Activated B cell treated with CpG ODN at 0.5 μM for 24 hours (primary cell): ENCODE measurements at regions not wholly inside any gene's neighbourhood (a gene's known extent, or its start where the extent isn't known, plus 50 kb on each side); places are given as distances from the start of the nearest gene placed in this dataset.

Experiments
- ATAC-seq: fragments of 200-7000 bp; cut with Tn5 transposase; one replicate; pipeline ENCODE4 v1.10.0; 2021; ENCODE audit warnings: low read depth, mild to moderate bottlenecking, moderate library complexity
- CTCF ChIA-PET: fragments of 350-600 bp; sonication (Branson Sonifier 250); formaldehyde crosslinking; loops from one replicate; lab custom pipeline; 2021; ENCODE audit warnings: antibody characterized with exemption; lab: Charles Lee
- POLR2A ChIA-PET: fragments of 350-600 bp; sonication (Branson Sonifier 250); formaldehyde crosslinking; loops from one replicate; lab custom pipeline; 2021; ENCODE audit warnings: antibody characterized with exemption; lab: Charles Lee
- DNase-seq: peaks from one replicate; pipeline ENCODE4 v3.0.0; 2022
- H3K27ac Mint-ChIP-seq: one replicate; pipeline ENCODE4 v1.8.0; 2020; ENCODE audit warnings: mixed read lengths
- H3K27me3 Mint-ChIP-seq: one replicate; pipeline ENCODE4 v1.8.0; 2021; ENCODE audit warnings: mixed read lengths
- H3K36me3 Mint-ChIP-seq: one replicate; pipeline ENCODE4 v1.8.0; 2021; ENCODE audit warnings: low read depth, mixed read lengths
- H3K4me1 Mint-ChIP-seq: one replicate; pipeline ENCODE4 v1.8.0; 2021; ENCODE audit warnings: mixed read lengths
- H3K4me3 Mint-ChIP-seq: one replicate; pipeline ENCODE4 v1.8.0; 2020; ENCODE audit warnings: mild to moderate bottlenecking, mixed read lengths
- H3K9me3 Mint-ChIP-seq: one replicate; pipeline ENCODE4 v1.8.0; 2020; ENCODE audit warnings: mixed read lengths
- CTCF ChIP-seq: fragments of 200-600 bp; IDR thresholded peaks from one replicate; pipeline ENCODE4 v1.8.0; 2022; ENCODE audit warnings: antibody characterized with exemption, mild to moderate bottlenecking
- intact Hi-C: fragments of 100-400 bp; cut with micrococcal nuclease; formaldehyde crosslinking; loops from one replicate; pipeline ENCODE4 v1.15.1; 2024

- no peak for TF ChIP-seq CTCF
- peaks cover 14% of the 10 kb centered on the region for H3K27me3 Mint-ChIP-seq
- no peaks in the 10 kb centered on the region for H3K9me3 Mint-ChIP-seq
These were observed 74.7 kb downstream of the PSMG1 start for GRCh38 chr21:39108291-39109162.

DNA sequence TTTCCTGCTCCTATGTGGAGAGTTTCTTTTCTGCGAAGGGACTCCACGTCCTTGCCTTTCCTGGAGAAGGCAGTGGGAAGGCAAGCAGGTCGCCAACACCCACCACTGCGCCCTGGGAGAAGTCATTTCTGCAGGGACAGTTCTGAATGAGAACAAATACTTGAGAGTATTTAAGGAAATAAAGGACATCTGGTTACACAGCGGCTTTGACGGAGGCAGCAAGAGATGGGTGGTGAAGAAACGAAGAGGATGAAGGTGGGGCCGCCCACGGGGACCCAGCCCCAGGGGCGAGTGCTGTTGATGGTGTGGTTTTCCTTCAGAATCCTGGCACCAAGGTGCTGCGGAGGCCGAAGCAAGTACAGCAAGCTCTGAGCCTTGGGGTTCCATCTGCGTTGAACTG, 75.5 kb downstream of the PSMG1 start:
- intact Hi-C loops: no loop called here
- POLR2A ChIA-PET: no interaction called here
- Mint-ChIP-seq H3K36me3 (no peaks in the 10 kb centered on the region), H3K27ac (no peak overlapping the region), H3K4me1 (no peaks in the 10 kb centered on the region), H3K4me3 (no peak overlapping the region), H3K9me3 (no peaks in the 10 kb centered on the region), H3K27me3 (peaks cover 15% of the 10 kb centered on the region)
- no peak for TF ChIP-seq CTCF
- CTCF ChIA-PET: no interaction called here
- ATAC-seq (no peak), DNase-seq (no peak)

More at GRCh38 chr21:39108291-39109162, 74.7 kb downstream of the PSMG1 start:
- Mint-ChIP-seq H3K27ac (no peak overlapping the region), H3K4me3 (no peak overlapping the region), H3K36me3 (no peaks in the 10 kb centered on the region), H3K4me1 (no peaks in the 10 kb centered on the region)
- ATAC-seq: no peak
- ChIA-PET CTCF (no interaction called here), POLR2A (no interaction called here)
- intact Hi-C loops: no loop called here
- no peak for DNase-seq

DNA sequence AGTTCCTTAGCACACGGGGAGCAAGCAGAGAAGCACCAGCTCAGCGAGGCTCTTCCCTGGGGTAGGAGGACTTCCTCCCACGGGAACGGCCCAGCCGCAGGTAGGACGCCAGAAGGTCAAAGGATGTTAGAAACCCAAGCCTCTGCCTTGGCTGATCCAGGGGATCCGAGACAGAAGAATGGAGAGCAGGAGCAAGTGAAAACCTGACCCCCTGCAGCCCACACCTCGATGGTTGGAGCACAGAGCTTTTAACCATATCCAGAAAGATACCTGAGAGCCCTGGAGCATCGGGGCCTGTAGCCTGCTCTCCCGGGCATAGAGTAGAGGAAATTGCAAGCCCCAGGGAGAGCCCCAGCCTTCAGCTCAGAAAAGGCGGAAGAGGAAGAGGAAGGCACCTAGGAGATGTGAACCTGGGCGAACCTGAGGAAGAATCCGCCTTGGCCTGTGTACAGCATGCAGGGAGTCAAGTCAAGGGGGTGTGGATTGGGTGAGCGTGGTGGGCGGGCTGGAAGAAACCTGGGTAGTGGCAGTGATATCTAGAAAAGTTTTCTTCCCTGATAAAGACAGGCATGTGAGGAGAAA, 76.3 kb downstream of the PSMG1 start:
- Mint-ChIP-seq H3K4me3 (no peak overlapping the region), H3K36me3 (no peaks in the 10 kb centered on the region), H3K27ac (no peak overlapping the region), H3K4me1 (no peaks in the 10 kb centered on the region), H3K27me3 (peaks cover 15% of the 10 kb centered on the region), H3K9me3 (no peaks in the 10 kb centered on the region)
- DNase-seq (no peak), ATAC-seq (no peak)
- intact Hi-C loops: no loop called here
- no peak for TF ChIP-seq CTCF
- CTCF ChIA-PET: no interaction called here
- POLR2A ChIA-PET: no interaction called here

DNA sequence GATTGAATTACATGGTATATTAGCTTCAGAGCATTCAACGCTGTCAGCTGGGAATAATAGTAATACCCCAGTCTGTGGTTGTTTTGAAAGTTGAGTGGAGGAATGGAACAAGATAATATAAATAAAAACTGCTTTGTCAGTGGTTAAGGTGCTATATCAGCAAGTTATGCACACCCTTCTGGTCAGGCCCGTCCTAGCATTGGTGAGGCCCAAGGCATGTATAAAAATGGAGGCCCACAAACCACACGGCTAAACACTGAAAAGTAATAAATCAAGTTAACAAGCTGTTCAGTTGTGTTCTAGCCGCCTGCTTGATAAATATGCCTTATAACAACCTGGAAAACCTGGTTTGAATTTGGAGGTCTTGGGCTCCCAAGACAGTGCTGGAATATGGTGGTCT, 77.4 kb downstream of the PSMG1 start:
- H3K27ac Mint-ChIP-seq: no peak overlapping the region
- intact Hi-C loops: no loop called here
- H3K36me3 Mint-ChIP-seq: no peaks in the 10 kb centered on the region
- H3K4me3 Mint-ChIP-seq: no peak overlapping the region
- H3K9me3 Mint-ChIP-seq: no peaks in the 10 kb centered on the region
- ATAC-seq: no peak
- CTCF ChIA-PET: no interaction called here
- no peak for DNase-seq
- peaks cover 15% of the 10 kb centered on the region for H3K27me3 Mint-ChIP-seq
- POLR2A ChIA-PET: no interaction called here
- no peak for TF ChIP-seq CTCF
- H3K4me1 Mint-ChIP-seq: no peaks in the 10 kb centered on the region

DNA sequence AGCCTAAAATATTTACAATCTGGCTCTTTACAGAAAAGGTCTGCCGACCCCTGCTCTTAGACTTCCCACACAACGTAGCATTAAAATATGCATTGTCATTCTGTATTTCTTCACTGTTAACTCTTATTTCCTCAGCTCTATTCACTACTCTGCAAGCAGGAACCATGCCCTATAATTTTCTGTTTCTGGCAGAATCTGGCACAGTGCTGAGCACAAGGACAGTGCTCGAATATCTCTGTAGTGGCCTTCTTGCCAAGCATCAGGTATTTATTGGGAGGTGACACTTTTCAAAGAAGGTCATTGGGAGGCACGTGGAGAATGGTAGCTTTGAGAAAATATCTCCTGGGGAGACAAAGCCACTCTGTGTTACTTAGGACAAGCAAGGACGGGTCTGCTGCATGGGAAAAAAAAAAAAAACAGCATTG, 77.9 kb downstream of the PSMG1 start:
- Mint-ChIP-seq H3K36me3 (no peaks in the 10 kb centered on the region), H3K27me3 (peaks cover 15% of the 10 kb centered on the region), H3K4me3 (no peak overlapping the region), H3K9me3 (no peaks in the 10 kb centered on the region), H3K4me1 (no peaks in the 10 kb centered on the region), H3K27ac (no peak overlapping the region)
- intact Hi-C loops: no loop called here
- no peak for TF ChIP-seq CTCF
- no peak for DNase-seq
- no peak for ATAC-seq
- ChIA-PET POLR2A (no interaction called here), CTCF (no interaction called here)
